Hematopoietic multipotent progenitor cell treated with erythropoietin and hydrocortisone succinate and interleukin-3 and kit ligand, for 17 days (in vitro differentiated cells): ENCODE measurements at regions not wholly inside any gene's neighbourhood (a gene's known extent, or its start where the extent isn't known, plus 50 kb on each side); places are given as distances from the start of the nearest gene placed in this dataset.

Source experiments
- DNase-seq: peaks from one replicate; pipeline ENCODE4 v3.0.0-alpha.2; 2015; ENCODE audit warnings: low spot score

- no peak for DNase-seq
Measured at GRCh38 chr5:92492908-92493307, 1088.1 kb downstream of the NR2F1-AS1 start.

- DNase-seq, result no peak
Measured at GRCh38 chr5:92484484-92484883, 1096.5 kb downstream of the NR2F1-AS1 start.

- no peak for DNase-seq
Measured at GRCh38 chr5:92472981-92473566, 1090.0 kb upstream of the ARRDC3 start.

GRCh38 chr5:92471861-92472260, 1088.7 kb upstream of the ARRDC3 start:
- DNase-seq, result no peak

- no peak for DNase-seq
Measured at GRCh38 chr5:92470770-92471169, 1087.7 kb upstream of the ARRDC3 start.

GRCh38 chr5:92468295-92468694, 1085.2 kb upstream of the ARRDC3 start:
- no peak for DNase-seq

GRCh38 chr5:92467695-92468094, 1084.6 kb upstream of the ARRDC3 start:
- DNase-seq, result no peak

DNA sequence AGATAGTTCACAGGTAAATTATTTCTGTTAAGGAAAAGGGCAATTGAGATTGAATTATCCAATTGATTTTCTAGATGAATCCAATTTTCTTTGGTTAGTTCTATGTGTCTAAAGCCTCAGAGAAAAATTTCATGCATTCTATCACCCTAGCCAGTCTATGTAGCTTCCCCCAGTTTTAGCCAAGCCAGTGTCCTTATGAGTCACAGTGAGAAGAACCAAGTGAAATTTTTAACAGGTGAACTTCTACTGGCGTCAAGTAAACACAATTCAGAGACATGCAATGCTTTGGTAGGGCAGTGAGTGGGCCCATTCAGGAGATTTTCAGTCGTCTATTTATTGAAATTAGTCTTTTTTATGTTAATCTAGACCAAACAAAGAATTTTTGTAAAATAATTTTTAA, 1077.4 kb upstream of the ARRDC3 start:
- no peak for DNase-seq

DNA sequence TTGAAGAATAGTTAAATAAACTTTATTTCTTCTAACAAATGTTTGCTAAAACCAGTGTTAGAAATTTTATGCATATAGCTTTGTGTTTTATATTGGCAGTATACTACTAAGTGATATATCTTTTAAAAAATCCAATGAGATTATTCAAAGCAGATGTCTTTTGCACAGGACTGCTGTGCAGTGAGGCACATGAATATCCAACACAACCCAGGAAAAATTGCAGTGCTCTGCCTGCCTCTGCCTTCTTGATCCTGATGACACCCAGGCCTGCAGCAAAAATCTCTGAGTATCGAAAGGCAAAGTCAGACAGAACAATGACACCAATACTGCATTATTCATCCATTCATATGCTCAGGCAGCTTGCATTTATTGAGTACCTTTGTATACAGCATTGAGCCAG, 1076.5 kb upstream of the ARRDC3 start:
- no peak for DNase-seq

DNA sequence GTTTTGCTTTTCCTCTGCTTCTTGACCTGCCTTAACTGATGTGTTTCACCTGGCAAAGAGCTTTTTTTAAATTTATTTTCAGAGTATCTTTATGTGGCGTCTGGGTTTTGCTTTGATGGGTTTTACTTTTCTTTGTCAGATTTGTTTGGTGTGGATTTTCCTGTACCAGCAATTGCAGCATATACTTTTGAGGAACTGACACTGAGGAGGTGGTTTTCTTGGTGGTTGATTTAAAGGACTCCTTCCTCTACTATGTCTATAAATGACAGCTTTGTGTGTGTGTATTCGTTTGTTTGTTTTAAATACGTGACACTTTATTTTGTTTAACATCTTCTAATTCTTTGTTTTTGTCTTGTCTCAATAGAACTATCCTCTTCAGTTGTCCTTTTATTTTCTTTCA, 1071.9 kb upstream of the ARRDC3 start:
- no peak for DNase-seq

GRCh38 chr5:92444888-92445287, 1061.8 kb upstream of the ARRDC3 start:
- DNase-seq, result no peak

GRCh38 chr5:92435781-92436180, 1052.7 kb upstream of the ARRDC3 start:
- DNase-seq, result no peak

- DNase-seq, result no peak
Measured at GRCh38 chr5:92429646-92430045, 1046.5 kb upstream of the ARRDC3 start.

DNA sequence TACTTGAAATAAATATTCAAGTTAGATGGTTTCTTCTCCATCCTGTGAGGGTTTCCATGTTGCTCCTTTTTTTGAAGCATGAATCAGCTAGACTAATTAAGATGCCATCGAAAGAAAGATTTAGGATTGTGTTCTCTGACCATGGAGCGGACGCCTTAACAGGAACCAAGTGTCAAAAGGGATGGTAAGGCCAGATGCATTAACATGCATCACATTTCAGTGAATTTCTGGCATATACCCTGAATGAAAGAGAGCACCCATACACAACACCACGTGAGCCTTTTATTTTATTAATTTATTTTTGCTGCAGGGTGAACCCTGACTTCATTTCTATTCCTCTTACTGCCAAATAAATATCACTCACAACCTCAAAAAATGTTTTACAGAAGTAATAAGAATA, 1045.3 kb upstream of the ARRDC3 start:
- DNase-seq, result no peak

DNA sequence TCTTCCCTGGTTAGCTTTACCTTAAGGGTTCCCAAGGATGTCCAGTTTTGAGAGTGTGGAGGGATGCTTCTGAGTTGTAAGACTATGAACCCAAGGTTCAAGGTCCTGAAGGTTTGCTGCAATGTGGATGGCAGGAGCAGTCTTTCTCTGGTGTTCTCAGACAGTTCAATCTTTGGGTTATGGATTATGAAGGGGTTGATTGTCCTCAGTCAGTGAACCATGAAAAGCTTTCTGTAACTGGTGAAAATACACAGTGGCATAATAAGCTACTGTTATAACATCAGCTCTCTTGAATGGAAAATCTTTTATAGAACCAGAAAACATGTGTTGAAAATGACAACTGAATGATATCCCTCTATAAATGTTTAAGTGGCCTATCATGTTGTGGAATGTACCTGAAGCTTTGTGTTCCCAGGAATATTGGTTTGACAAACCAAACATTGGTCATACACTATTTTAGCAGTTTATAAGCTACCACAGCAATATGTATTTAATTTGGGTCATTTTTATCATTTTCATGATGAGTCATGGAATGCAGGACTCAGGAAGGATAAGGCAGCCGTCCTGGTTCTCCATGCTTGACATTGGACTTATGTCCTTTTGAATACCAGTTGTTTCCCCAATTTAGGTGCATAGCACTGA, 1041.8 kb upstream of the ARRDC3 start:
- no peak for DNase-seq

- DNase-seq, result no peak
Measured at GRCh38 chr5:92421942-92422341, 1038.8 kb upstream of the ARRDC3 start.

DNA sequence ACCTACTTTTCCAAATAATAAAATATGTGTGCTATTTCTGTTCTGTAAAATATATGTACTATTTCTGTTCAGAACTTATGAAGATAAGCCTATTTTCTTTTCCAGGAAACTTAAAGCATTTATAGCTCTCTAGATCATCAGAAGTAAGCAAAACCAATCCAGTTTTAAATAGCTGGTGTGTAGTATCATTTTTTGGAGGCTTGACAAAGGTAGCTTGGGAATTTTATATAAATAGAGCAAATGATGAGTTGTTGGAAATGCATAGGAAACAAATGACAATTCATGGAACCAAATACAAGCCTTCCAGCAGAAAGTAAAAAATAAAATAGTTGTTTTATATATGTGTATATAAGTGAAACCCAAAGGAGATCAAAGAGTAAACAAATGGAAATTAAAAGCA, 1038.1 kb upstream of the ARRDC3 start:
- DNase-seq, result no peak

GRCh38 chr5:92419261-92419660, 1036.1 kb upstream of the ARRDC3 start:
- DNase-seq, result no peak

DNA sequence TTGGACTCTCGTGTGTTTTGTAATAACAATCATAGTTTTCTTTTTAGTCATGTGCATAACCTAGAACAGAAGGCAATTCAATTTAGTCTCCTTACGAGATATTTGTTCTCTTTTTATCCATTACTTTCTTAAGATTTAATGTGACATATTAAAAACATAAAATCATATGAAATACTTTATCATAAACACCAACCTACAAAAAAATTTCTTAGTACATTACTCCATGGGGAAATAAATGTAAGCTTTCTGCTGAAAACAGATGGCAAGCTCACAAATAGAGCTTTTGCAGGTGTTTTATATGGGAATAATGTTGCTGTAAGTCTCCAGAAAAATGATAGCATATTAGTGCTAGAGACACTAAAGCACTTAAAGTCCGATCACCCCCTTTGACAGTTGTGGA, 1035.2 kb upstream of the ARRDC3 start:
- DNase-seq, result no peak

DNA sequence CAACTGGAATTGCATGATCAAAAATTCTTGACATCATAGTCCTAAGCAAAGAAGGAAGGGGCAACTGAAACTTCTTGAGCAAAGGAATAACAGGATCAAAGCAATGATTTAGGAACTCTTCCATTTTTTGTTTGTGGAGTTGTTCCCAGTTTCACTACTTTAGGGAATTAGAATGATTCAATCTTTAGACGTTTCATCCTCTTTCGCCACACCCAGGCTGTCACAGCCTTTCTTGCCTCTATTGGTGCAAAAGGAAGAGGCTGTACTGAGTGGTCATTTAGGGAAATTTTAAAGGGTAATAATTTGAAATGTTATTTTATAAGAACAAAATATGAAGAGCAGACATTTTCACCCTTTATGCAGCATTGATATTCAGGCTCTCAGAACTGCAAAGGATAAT, 1026.0 kb upstream of the ARRDC3 start:
- no peak for DNase-seq

DNA sequence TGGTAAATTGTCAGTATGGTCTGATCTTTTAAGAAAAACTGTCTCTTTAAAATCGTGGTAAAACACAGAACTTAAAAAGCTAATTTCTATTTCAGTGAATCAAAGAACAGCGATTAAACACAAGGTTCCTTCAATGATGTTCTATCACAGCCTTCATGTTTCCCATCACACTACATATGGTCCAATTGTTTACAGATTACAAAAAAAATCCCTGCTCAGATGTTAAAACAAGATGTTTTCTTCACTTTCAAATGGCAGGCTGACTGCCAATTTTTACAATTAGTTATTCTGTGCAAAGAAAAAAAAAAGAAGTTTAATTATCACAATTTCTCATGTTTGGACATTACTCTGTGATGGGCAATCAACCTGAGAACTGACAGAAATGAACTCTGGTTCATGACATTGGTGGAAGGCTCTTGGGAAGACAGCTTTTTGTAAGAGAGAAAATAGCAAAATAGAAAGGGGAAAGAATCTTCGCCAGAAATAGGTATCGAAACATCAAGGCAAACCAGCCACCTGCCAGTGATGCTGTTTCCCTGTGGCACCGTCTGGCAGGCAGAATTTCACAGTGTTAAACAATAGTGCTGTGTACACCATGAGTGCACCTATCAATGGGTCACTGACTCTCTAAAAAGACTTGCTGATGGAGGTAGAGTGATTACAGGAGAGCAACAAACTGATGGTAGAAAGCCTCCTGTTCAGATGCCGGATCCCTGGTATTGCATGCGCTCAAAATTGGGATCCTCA, 1020.0 kb upstream of the ARRDC3 start:
- no peak for DNase-seq

- no peak for DNase-seq
Measured at GRCh38 chr5:92402045-92402444, 1018.9 kb upstream of the ARRDC3 start.

- no peak for DNase-seq
Measured at GRCh38 chr5:92401492-92401891, 1018.4 kb upstream of the ARRDC3 start.

GRCh38 chr5:92394936-92395335, 1011.8 kb upstream of the ARRDC3 start:
- DNase-seq, result no peak
